Panc1 (cell line): ENCODE measurements at regions not wholly inside any gene's neighbourhood (a gene's known extent, or its start where the extent isn't known, plus 50 kb on each side); places are given as distances from the start of the nearest gene placed in this dataset.
"Not testable (repeated sequence)": the region's sequence is repeated elsewhere in the genome, so short reads cannot be mapped to it uniquely, and the experiment has no call there.

Source experiments
- ATAC-seq: fragments of 200-7000 bp; cut with Tn5 transposase; 2 replicates; pipeline ENCODE4 v1.9.1; 2020; ENCODE audit warnings: mild to moderate bottlenecking, moderate library complexity
- BruUV-seq: library from RNA; stranded (reverse); fragments of 400-500 nt; replicated peaks from 2 replicates; lab custom pipeline; 2021; lab: Mats Ljungman, UMichigan
- CTCF ChIA-PET: fragments of 300-600 bp; sonication (Branson Sonifier 250); formaldehyde crosslinking; loops from one replicate; lab custom pipeline; 2022; ENCODE audit warnings: antibody characterized with exemption; lab: Charles Lee
- POLR2A ChIA-PET: fragments of 300-600 bp; sonication (Branson Sonifier 250); formaldehyde crosslinking; loops from one replicate; lab custom pipeline; 2022; ENCODE audit warnings: antibody characterized with exemption; lab: Charles Lee
- DNase-seq: peaks from one replicate; pipeline ENCODE4 v3.0.0-alpha.2; 2010; ENCODE audit warnings: low read depth, low spot score
- H3K27ac ChIP-seq: 2 replicates; pipeline ENCODE4 v1.5.1; 2011; ENCODE audit warnings: mild to moderate bottlenecking, low read length, inconsistent platforms
- H3K27me3 ChIP-seq: fragments of 200-500 bp; sonication (Bioruptor generic); 2 replicates; pipeline ENCODE4 v1.6.0; 2014; ENCODE audit warnings: low read length, inconsistent platforms; ENCODE audit not compliant: control insufficient read depth, insufficient read depth
- H3K36me3 ChIP-seq: fragments of 200-500 bp; sonication (Bioruptor generic); 2 replicates; pipeline ENCODE4 v1.5.1; 2014; ENCODE audit warnings: inconsistent platforms, mild to moderate bottlenecking, low read length, moderate library complexity; ENCODE audit not compliant: control insufficient read depth, insufficient read depth
- H3K4me1 ChIP-seq: 2 replicates; pipeline ENCODE4 v1.5.1; 2011; ENCODE audit warnings: inconsistent platforms, mild to moderate bottlenecking, low read length, moderate library complexity; ENCODE audit not compliant: control insufficient read depth, insufficient read depth
- H3K4me3 ChIP-seq, 2 experiments: 2 replicates each; pipeline ENCODE4 v1.5.1; 2011 to 2012; ENCODE audit warnings: low read depth in 2 of 2, low read length in 2 of 2, mild to moderate bottlenecking in 2 of 2, inconsistent platforms in 1 of 2, moderate library complexity in 1 of 2
- H3K9me3 ChIP-seq: fragments of 200-500 bp; sonication (Bioruptor generic); 2 replicates; pipeline ENCODE4 v1.5.1; 2014; ENCODE audit warnings: low read depth, mild to moderate bottlenecking, inconsistent platforms, low read length, moderate library complexity; ENCODE audit not compliant: control insufficient read depth, insufficient read depth
- CTCF ChIP-seq: fragments of 450-650 bp; IDR thresholded peaks from 2 replicates; pipeline ENCODE4 v1.5.1; 2017; ENCODE audit warnings: mild to moderate bottlenecking
- POLR2AphosphoS5 ChIP-seq: IDR thresholded peaks from 2 replicates; pipeline ENCODE4 v1.6.1; 2012; ENCODE audit warnings: mild to moderate bottlenecking, low read depth, low read length, moderate library complexity
- REST ChIP-seq, 2 experiments: IDR thresholded peaks; 2 replicates each; pipeline ENCODE4 v1.6.1; 2011 to 2012; ENCODE audit warnings: low read depth in 2 of 2, control low read depth in 1 of 2, low read length in 1 of 2, mild to moderate bottlenecking in 1 of 2, moderate library complexity in 1 of 2; ENCODE audit not compliant: insufficient read depth in 1 of 2
- SIN3A ChIP-seq: IDR thresholded peaks from 2 replicates; pipeline ENCODE4 v1.6.1; 2012; ENCODE audit warnings: low read depth, mild to moderate bottlenecking, low read length, moderate library complexity, borderline replicate concordance; ENCODE audit not compliant: insufficient read depth
- TCF7L2 ChIP-seq: IDR thresholded peaks from 2 replicates; pipeline ENCODE4 v1.6.1; 2011; ENCODE audit warnings: mild to moderate bottlenecking, low read depth, low read length, inconsistent platforms
- in situ Hi-C: cut with HindIII; loops from 2 replicates; pipeline ENCODE4 v1.10.0; 2016; ENCODE audit warnings: low sequenced_read_pairs, low pct_unique_long_range_greater_than_20kb
- intact Hi-C: fragments of 100-400 bp; cut with micrococcal nuclease; formaldehyde crosslinking; loops from one replicate; pipeline ENCODE4 v1.10.0; 2022; ENCODE audit not compliant: unreplicated experiment

- no peaks in the 10 kb centered on the region for H3K4me1 ChIP-seq
- H3K4me3 ChIP-seq = no peak overlapping the region
- intact Hi-C loops = no loop called here
- no peak for DNase-seq
- POLR2A ChIA-PET = no interaction called here
- no peaks in the 10 kb centered on the region for H3K27me3 ChIP-seq
- no peak for ATAC-seq
- H3K9me3 ChIP-seq = peaks cover 43% of the 10 kb centered on the region; the same call in 1 of the 2 replicates
- in situ Hi-C loops = no loop called here
- no peak overlapping the region for H3K27ac ChIP-seq
- TF ChIP-seq SIN3A (no peak), POLR2AphosphoS5 (no peak), CTCF (no peak), TCF7L2 (no peak), REST (IDR thresholded peaks at IDR 0.05; ENCODE audit: insufficient read depth in 1 of 2, low read depth in 2 of 2, low read length in 1 of 2) (no peak)
- H3K36me3 ChIP-seq = no peaks in the 10 kb centered on the region
- no TSS peak for BruUV-seq
- CTCF ChIA-PET = no interaction called here
Measured at GRCh38 chr17:63285551-63285950, 160.6 kb downstream of the CYB561 start.

- no peak for DNase-seq
- H3K27ac ChIP-seq = no peak overlapping the region
- ATAC-seq = no peak
- H3K36me3 ChIP-seq = no peaks in the 10 kb centered on the region
- no TSS peak for BruUV-seq
- H3K4me3 ChIP-seq = no peak overlapping the region
- CTCF ChIA-PET = no interaction called here
- TF ChIP-seq REST (IDR thresholded peaks at IDR 0.05; ENCODE audit: insufficient read depth in 1 of 2, low read depth in 2 of 2, low read length in 1 of 2) = no peak
- intact Hi-C loops = no loop called here
- POLR2A ChIA-PET = no interaction called here
- in situ Hi-C loops = no loop called here
- H3K4me1 ChIP-seq = no peaks in the 10 kb centered on the region
- H3K9me3 ChIP-seq = peaks cover 43% of the 10 kb centered on the region; the same call in 1 of the 2 replicates
- H3K27me3 ChIP-seq = no peaks in the 10 kb centered on the region
Measured at GRCh38 chr17:63286254-63286653, 159.9 kb downstream of the CYB561 start.

- in situ Hi-C loops = not testable (repeated sequence)
Measured at GRCh38 chr17:63287006-63287405, 159.1 kb downstream of the CYB561 start.

More at GRCh38 chr17:63287006-63287405, 159.1 kb downstream of the CYB561 start:
- peaks cover 43% of the 10 kb centered on the region; the same call in 1 of the 2 replicates for H3K9me3 ChIP-seq
- H3K36me3 ChIP-seq, BruUV-seq, H3K4me3 ChIP-seq, POLR2A ChIA-PET, CTCF ChIA-PET, H3K4me1 ChIP-seq, DNase-seq, ATAC-seq, H3K27ac ChIP-seq, intact Hi-C loops, H3K27me3 ChIP-seq: not testable (repeated sequence)
